HEK293 (cell line): ENCODE measurements at regions not wholly inside any gene's neighbourhood (a gene's known extent, or its start where the extent isn't known, plus 50 kb on each side); places are given as distances from the start of the nearest gene placed in this dataset.
A peak's percentile ranks its signal among the peaks of the same experiment; 100 is the strongest.

Experiments used
- GLIS1 ChIP-seq: fragments of 450-650 bp; formaldehyde crosslinking; IDR thresholded peaks from 2 replicates; pipeline ENCODE4 v1.5.1; 2016; ENCODE audit warnings: missing biosample characterization, missing genetic modification characterization
- SP3 ChIP-seq: fragments of 450-650 bp; formaldehyde crosslinking; IDR thresholded peaks from 2 replicates; pipeline ENCODE4 v1.5.1; 2016; ENCODE audit warnings: missing biosample characterization, missing genetic modification characterization
- ZBTB21 ChIP-seq: fragments of 450-650 bp; formaldehyde crosslinking; IDR thresholded peaks from 2 replicates; pipeline ENCODE4 v1.5.1; 2017; ENCODE audit warnings: missing biosample characterization, missing genetic modification characterization
- ZFP69B ChIP-seq: fragments of 450-650 bp; formaldehyde crosslinking; IDR thresholded peaks from 2 replicates; pipeline ENCODE4 v1.5.1; 2016; ENCODE audit warnings: missing biosample characterization, missing genetic modification characterization
- ZNF133 ChIP-seq: fragments of 450-650 bp; formaldehyde crosslinking; IDR thresholded peaks from 2 replicates; pipeline ENCODE4 v1.5.1; 2016; ENCODE audit warnings: missing biosample characterization, missing genetic modification characterization
- ZNF24 ChIP-seq: fragments of 450-650 bp; formaldehyde crosslinking; IDR thresholded peaks from 2 replicates; pipeline ENCODE4 v1.5.1; 2016; ENCODE audit warnings: missing biosample characterization, missing genetic modification characterization
- ZNF266 ChIP-seq: fragments of 450-650 bp; formaldehyde crosslinking; IDR thresholded peaks from 2 replicates; pipeline ENCODE4 v1.5.1; 2016; ENCODE audit warnings: missing biosample characterization, missing genetic modification characterization, low read depth
- ZNF311 ChIP-seq: fragments of 450-650 bp; formaldehyde crosslinking; IDR thresholded peaks from 2 replicates; pipeline ENCODE4 v1.5.1; 2017; ENCODE audit warnings: missing biosample characterization, missing genetic modification characterization, borderline replicate concordance
- ZNF514 ChIP-seq: fragments of 450-650 bp; formaldehyde crosslinking; IDR thresholded peaks from 2 replicates; pipeline ENCODE4 v1.5.1; 2016; ENCODE audit warnings: missing biosample characterization, missing genetic modification characterization
- ZNF660 ChIP-seq: fragments of 450-650 bp; IDR thresholded peaks from 2 replicates; pipeline ENCODE4 v1.5.1; 2018; ENCODE audit warnings: missing biosample characterization, mild to moderate bottlenecking, missing genetic modification characterization
- ZNF664 ChIP-seq: fragments of 450-650 bp; formaldehyde crosslinking; IDR thresholded peaks from 2 replicates; pipeline ENCODE4 v1.5.1; 2016; ENCODE audit warnings: missing biosample characterization, missing genetic modification characterization
- ZNF776 ChIP-seq: fragments of 450-650 bp; formaldehyde crosslinking; IDR thresholded peaks from 2 replicates; pipeline ENCODE4 v1.5.0; 2017; ENCODE audit warnings: missing biosample characterization, missing genetic modification characterization, borderline replicate concordance
- ZNF785 ChIP-seq: fragments of 450-650 bp; formaldehyde crosslinking; IDR thresholded peaks from 2 replicates; pipeline ENCODE4 v1.5.1; 2016; ENCODE audit warnings: missing biosample characterization, missing genetic modification characterization
- TF ChIP-seq, protein P1 (sequence below): fragments of 450-650 bp; formaldehyde crosslinking; IDR thresholded peaks from 2 replicates; pipeline ENCODE4 v1.5.1; 2017; ENCODE audit warnings: missing biosample characterization, missing genetic modification characterization
- TF ChIP-seq, protein P2 (sequence below): fragments of 450-650 bp; formaldehyde crosslinking; conservative IDR thresholded peaks from 2 replicates; pipeline ENCODE4 v1.5.1; 2016; ENCODE audit warnings: low read depth, missing biosample characterization, missing genetic modification characterization
- TF ChIP-seq, protein P3 (sequence below): fragments of 450-650 bp; formaldehyde crosslinking; IDR thresholded peaks from 2 replicates; pipeline ENCODE4 v1.5.1; 2016; ENCODE audit warnings: missing biosample characterization, missing genetic modification characterization
- TF ChIP-seq, protein P4 (sequence below): fragments of 450-650 bp; formaldehyde crosslinking; IDR thresholded peaks from 2 replicates; pipeline ENCODE4 v1.5.1; 2016; ENCODE audit warnings: missing biosample characterization, missing genetic modification characterization
- TF ChIP-seq, protein P5 (sequence below): fragments of 450-650 bp; formaldehyde crosslinking; IDR thresholded peaks from 2 replicates; pipeline ENCODE4 v1.5.1; 2016; ENCODE audit warnings: missing biosample characterization, missing genetic modification characterization
- TF ChIP-seq, protein P6 (sequence below): fragments of 450-650 bp; IDR thresholded peaks from 2 replicates; pipeline ENCODE4 v1.5.1; 2018; ENCODE audit warnings: missing biosample characterization, mild to moderate bottlenecking, missing genetic modification characterization
- TF ChIP-seq, protein P7 (sequence below): fragments of 450-650 bp; formaldehyde crosslinking; IDR thresholded peaks from 2 replicates; pipeline ENCODE4 v1.5.1; 2016; ENCODE audit warnings: missing biosample characterization, missing genetic modification characterization

DNA sequence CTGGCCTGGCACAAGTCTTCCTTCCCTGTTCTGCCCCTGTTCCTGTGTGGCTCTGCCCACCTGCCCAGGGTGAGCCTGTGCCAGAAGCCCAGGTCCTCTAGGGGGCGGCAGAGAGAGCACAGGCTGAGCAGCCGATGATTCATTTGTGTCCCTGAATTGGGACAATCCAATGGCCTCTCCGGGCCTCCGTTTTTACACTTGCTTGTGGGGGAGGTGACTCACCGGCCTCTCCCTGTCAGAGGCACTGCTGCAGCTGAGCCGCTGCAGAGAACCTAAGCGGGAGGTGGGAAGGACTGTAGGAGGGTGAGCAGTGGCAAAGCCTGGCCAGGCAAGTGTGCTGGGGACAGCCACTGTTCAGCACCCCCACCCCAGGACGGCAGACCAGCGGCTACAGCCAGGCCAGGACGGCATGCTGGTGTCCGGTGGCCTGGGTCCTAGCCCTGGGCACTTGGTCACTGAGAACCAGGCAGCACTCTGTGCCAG lies 65.2 kb upstream of the LMO1 start (continued):
- TF ChIP-seq, protein P1, sequence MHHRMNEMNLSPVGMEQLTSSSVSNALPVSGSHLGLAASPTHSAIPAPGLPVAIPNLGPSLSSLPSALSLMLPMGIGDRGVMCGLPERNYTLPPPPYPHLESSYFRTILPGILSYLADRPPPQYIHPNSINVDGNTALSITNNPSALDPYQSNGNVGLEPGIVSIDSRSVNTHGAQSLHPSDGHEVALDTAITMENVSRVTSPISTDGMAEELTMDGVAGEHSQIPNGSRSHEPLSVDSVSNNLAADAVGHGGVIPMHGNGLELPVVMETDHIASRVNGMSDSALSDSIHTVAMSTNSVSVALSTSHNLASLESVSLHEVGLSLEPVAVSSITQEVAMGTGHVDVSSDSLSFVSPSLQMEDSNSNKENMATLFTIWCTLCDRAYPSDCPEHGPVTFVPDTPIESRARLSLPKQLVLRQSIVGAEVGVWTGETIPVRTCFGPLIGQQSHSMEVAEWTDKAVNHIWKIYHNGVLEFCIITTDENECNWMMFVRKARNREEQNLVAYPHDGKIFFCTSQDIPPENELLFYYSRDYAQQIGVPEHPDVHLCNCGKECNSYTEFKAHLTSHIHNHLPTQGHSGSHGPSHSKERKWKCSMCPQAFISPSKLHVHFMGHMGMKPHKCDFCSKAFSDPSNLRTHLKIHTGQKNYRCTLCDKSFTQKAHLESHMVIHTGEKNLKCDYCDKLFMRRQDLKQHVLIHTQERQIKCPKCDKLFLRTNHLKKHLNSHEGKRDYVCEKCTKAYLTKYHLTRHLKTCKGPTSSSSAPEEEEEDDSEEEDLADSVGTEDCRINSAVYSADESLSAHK (tag by site-specific recombination), result no peak
- TF ChIP-seq ZNF664, result no peak
- TF ChIP-seq ZBTB21 (tag by site-specific recombination), result no peak
- no peak for TF ChIP-seq ZNF133
- TF ChIP-seq ZFP69B (tag by site-specific recombination), result peak; percentile 66
- no peak for TF ChIP-seq ZNF776
- TF ChIP-seq ZNF660, result peak; percentile 71; the same call in 1 of the 2 replicates
- TF ChIP-seq ZNF24 (tag by site-specific recombination), result no peak
- TF ChIP-seq, protein P2, sequence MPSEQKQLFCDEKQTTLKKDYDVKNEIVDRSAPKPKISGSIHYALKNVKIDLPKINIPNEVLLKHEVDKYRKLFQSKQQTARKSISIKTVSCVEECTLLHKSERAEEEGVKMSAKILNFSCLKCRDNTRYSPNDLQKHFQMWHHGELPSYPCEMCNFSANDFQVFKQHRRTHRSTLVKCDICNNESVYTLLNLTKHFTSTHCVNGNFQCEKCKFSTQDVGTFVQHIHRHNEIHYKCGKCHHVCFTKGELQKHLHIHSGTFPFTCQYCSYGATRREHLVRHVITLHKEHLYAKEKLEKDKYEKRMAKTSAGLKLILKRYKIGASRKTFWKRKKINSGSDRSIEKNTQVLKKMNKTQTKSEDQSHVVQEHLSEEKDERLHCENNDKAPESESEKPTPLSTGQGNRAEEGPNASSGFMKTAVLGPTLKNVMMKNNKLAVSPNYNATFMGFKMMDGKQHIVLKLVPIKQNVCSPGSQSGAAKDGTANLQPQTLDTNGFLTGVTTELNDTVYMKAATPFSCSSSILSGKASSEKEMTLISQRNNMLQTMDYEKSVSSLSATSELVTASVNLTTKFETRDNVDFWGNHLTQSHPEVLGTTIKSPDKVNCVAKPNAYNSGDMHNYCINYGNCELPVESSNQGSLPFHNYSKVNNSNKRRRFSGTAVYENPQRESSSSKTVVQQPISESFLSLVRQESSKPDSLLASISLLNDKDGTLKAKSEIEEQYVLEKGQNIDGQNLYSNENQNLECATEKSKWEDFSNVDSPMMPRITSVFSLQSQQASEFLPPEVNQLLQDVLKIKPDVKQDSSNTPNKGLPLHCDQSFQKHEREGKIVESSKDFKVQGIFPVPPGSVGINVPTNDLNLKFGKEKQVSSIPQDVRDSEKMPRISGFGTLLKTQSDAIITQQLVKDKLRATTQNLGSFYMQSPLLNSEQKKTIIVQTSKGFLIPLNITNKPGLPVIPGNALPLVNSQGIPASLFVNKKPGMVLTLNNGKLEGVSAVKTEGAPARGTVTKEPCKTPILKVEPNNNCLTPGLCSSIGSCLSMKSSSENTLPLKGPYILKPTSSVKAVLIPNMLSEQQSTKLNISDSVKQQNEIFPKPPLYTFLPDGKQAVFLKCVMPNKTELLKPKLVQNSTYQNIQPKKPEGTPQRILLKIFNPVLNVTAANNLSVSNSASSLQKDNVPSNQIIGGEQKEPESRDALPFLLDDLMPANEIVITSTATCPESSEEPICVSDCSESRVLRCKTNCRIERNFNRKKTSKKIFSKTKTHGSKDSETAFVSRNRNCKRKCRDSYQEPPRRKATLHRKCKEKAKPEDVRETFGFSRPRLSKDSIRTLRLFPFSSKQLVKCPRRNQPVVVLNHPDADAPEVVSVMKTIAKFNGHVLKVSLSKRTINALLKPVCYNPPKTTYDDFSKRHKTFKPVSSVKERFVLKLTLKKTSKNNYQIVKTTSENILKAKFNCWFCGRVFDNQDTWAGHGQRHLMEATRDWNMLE, result no peak
- TF ChIP-seq, protein P3, sequence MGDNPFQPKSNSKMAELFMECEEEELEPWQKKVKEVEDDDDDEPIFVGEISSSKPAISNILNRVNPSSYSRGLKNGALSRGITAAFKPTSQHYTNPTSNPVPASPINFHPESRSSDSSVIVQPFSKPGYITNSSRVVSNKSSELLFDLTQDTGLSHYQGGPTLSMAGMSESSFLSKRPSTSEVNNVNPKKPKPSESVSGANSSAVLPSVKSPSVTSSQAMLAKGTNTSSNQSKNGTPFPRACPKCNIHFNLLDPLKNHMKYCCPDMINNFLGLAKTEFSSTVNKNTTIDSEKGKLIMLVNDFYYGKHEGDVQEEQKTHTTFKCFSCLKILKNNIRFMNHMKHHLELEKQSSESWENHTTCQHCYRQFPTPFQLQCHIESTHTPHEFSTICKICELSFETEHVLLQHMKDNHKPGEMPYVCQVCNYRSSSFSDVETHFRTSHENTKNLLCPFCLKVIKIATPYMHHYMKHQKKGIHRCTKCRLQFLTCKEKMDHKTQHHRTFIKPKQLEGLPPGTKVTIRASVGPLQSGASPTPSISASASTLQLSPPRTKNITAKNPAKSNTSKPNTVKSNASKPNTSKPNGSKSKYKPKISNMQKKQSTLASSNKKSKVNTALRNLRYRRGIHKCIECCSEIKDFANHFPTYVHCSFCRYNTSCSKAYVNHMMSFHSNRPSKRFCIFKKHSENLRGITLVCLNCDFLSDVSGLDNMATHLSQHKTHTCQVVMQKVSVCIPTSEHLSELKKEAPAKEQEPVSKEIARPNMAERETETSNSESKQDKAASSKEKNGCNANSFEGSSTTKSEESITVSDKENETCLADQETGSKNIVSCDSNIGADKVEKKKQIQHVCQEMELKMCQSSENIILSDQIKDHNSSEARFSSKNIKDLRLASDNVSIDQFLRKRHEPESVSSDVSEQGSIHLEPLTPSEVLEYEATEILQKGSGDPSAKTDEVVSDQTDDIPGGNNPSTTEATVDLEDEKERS (tag by site-specific recombination), result no peak
- TF ChIP-seq, protein P4, sequence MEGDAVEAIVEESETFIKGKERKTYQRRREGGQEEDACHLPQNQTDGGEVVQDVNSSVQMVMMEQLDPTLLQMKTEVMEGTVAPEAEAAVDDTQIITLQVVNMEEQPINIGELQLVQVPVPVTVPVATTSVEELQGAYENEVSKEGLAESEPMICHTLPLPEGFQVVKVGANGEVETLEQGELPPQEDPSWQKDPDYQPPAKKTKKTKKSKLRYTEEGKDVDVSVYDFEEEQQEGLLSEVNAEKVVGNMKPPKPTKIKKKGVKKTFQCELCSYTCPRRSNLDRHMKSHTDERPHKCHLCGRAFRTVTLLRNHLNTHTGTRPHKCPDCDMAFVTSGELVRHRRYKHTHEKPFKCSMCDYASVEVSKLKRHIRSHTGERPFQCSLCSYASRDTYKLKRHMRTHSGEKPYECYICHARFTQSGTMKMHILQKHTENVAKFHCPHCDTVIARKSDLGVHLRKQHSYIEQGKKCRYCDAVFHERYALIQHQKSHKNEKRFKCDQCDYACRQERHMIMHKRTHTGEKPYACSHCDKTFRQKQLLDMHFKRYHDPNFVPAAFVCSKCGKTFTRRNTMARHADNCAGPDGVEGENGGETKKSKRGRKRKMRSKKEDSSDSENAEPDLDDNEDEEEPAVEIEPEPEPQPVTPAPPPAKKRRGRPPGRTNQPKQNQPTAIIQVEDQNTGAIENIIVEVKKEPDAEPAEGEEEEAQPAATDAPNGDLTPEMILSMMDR (tag by site-specific recombination), result peak; percentile 82
- no peak for TF ChIP-seq SP3 (tag by site-specific recombination)
- no peak for TF ChIP-seq ZNF311
- TF ChIP-seq ZNF514, result no peak
- TF ChIP-seq, protein P5, sequence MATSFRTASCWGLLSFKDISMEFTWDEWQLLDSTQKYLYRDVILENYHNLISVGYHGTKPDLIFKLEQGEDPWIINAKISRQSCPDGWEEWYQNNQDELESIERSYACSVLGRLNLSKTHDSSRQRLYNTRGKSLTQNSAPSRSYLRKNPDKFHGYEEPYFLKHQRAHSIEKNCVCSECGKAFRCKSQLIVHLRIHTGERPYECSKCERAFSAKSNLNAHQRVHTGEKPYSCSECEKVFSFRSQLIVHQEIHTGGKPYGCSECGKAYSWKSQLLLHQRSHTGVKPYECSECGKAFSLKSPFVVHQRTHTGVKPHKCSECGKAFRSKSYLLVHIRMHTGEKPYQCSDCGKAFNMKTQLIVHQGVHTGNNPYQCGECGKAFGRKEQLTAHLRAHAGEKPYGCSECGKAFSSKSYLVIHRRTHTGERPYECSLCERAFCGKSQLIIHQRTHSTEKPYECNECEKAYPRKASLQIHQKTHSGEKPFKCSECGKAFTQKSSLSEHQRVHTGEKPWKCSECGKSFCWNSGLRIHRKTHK (tag by site-specific recombination), result no peak
- TF ChIP-seq, protein P6, sequence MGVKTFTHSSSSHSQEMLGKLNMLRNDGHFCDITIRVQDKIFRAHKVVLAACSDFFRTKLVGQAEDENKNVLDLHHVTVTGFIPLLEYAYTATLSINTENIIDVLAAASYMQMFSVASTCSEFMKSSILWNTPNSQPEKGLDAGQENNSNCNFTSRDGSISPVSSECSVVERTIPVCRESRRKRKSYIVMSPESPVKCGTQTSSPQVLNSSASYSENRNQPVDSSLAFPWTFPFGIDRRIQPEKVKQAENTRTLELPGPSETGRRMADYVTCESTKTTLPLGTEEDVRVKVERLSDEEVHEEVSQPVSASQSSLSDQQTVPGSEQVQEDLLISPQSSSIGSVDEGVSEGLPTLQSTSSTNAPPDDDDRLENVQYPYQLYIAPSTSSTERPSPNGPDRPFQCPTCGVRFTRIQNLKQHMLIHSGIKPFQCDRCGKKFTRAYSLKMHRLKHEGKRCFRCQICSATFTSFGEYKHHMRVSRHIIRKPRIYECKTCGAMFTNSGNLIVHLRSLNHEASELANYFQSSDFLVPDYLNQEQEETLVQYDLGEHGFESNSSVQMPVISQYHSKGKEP (tag by site-specific recombination), result peak; percentile 50; the same call in 1 of the 2 replicates
- no peak for TF ChIP-seq ZNF785
- TF ChIP-seq ZNF266 (tag by site-specific recombination), result no peak
- peak; percentile 83 for TF ChIP-seq GLIS1 (tag by site-specific recombination)
- TF ChIP-seq, protein P7, sequence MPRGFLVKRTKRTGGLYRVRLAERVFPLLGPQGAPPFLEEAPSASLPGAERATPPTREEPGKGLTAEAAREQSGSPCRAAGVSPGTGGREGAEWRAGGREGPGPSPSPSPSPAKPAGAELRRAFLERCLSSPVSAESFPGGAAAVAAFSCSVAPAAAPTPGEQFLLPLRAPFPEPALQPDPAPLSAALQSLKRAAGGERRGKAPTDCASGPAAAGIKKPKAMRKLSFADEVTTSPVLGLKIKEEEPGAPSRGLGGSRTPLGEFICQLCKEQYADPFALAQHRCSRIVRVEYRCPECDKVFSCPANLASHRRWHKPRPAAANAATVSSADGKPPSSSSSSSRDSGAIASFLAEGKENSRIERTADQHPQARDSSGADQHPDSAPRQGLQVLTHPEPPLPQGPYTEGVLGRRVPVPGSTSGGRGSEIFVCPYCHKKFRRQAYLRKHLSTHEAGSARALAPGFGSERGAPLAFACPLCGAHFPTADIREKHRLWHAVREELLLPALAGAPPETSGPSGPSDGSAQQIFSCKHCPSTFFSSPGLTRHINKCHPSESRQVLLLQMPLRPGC (tag by site-specific recombination), result peak; percentile 47; the same call in 1 of the 2 replicates
